Epithelial cell of esophagus (primary cell): ENCODE measurements at regions not wholly inside any gene's neighbourhood (a gene's known extent, or its start where the extent isn't known, plus 50 kb on each side); places are given as distances from the start of the nearest gene placed in this dataset.

Experiments
- DNase-seq: peaks from one replicate; pipeline ENCODE4 v3.0.0; 2010; ENCODE audit warnings: low read depth
- H3K4me3 ChIP-seq: 2 replicates; pipeline ENCODE4 v1.5.1; 2011; ENCODE audit warnings: mild to moderate bottlenecking, low read length, control low read depth
- CTCF ChIP-seq: IDR thresholded peaks from 2 replicates; pipeline ENCODE4 v1.5.1; 2011; ENCODE audit warnings: low read depth, mild to moderate bottlenecking, low read length, control low read depth, inconsistent platforms; ENCODE audit not compliant: insufficient read depth; ENCODE audit errors: missing control alignments

GRCh38 chr7:130943981-130944380, 210.0 kb upstream of the KLF14 start:
- no peak overlapping the region for H3K4me3 ChIP-seq
- TF ChIP-seq CTCF = no peak
- DNase-seq = no peak

GRCh38 chr7:130944997-130945396, 211.0 kb upstream of the KLF14 start:
- H3K4me3 ChIP-seq = no peak overlapping the region
- DNase-seq = no peak
- TF ChIP-seq CTCF = no peak

- H3K4me3 ChIP-seq = no peak overlapping the region
- TF ChIP-seq CTCF = no peak
- no peak for DNase-seq
Measured at GRCh38 chr7:130945411-130945811, 211.4 kb upstream of the KLF14 start.

- no peak for DNase-seq
- no peak for TF ChIP-seq CTCF
- H3K4me3 ChIP-seq = no peak overlapping the region
Measured at GRCh38 chr7:130946114-130946513, 212.1 kb upstream of the KLF14 start.

GRCh38 chr7:130947792-130948580, 214.0 kb upstream of the KLF14 start:
- no peak for DNase-seq
- TF ChIP-seq CTCF = no peak
- H3K4me3 ChIP-seq = no peak overlapping the region

- TF ChIP-seq CTCF = no peak
- no peak for DNase-seq
Measured at GRCh38 chr7:130948822-130949221, 214.8 kb upstream of the KLF14 start.

GRCh38 chr7:130949550-130949949, 215.5 kb upstream of the KLF14 start:
- no peak for TF ChIP-seq CTCF
- H3K4me3 ChIP-seq = no peak overlapping the region
- no peak for DNase-seq

More at GRCh38 chr7:130948822-130949221, 214.8 kb upstream of the KLF14 start:
- H3K4me3 ChIP-seq = no peak overlapping the region
